Stimulated activated naive CD4-positive, alpha-beta T cell (primary cell): ENCODE measurements at regions not wholly inside any gene's neighbourhood (a gene's known extent, or its start where the extent isn't known, plus 50 kb on each side); places are given as distances from the start of the nearest gene placed in this dataset.

Experiments
- DNase-seq, 6 experiments: peaks; one replicate each; lab custom pipeline; 2025; lab: John Stamatoyannopoulos, UW

- DNase-seq = no peak
Measured at GRCh38 chr16:55169780-55170179, 154.2 kb upstream of the IRX6 start.

- no peak for DNase-seq
Measured at GRCh38 chr16:55171241-55171640, 152.8 kb upstream of the IRX6 start.

- DNase-seq = no peak
Measured at GRCh38 chr16:55175389-55175788, 148.6 kb upstream of the IRX6 start.

- no peak for DNase-seq
Measured at GRCh38 chr16:55176901-55177300, 147.1 kb upstream of the IRX6 start.

GRCh38 chr16:55179411-55179810 lies 144.6 kb upstream of the IRX6 start:
- DNase-seq = no peak

GRCh38 chr16:55179852-55180585 lies 144.0 kb upstream of the IRX6 start:
- no peak for DNase-seq

GRCh38 chr16:55184052-55184451 lies 140.0 kb upstream of the IRX6 start:
- DNase-seq = no peak

GRCh38 chr16:55184619-55185018 lies 139.4 kb upstream of the IRX6 start:
- no peak for DNase-seq

GRCh38 chr16:55189224-55189623 lies 134.8 kb upstream of the IRX6 start:
- DNase-seq = no peak

GRCh38 chr16:55189682-55190636 lies 134.0 kb upstream of the IRX6 start:
- no peak for DNase-seq

GRCh38 chr16:55192734-55193133 lies 131.3 kb upstream of the IRX6 start:
- no peak for DNase-seq

GRCh38 chr16:55203570-55203969 lies 120.4 kb upstream of the IRX6 start:
- DNase-seq = no peak

- no peak for DNase-seq
Measured at GRCh38 chr16:55204069-55204468, 119.9 kb upstream of the IRX6 start.

- no peak for DNase-seq
Measured at GRCh38 chr16:55204923-55205322, 119.1 kb upstream of the IRX6 start.

- no peak for DNase-seq
Measured at GRCh38 chr16:55207693-55208428, 116.1 kb upstream of the IRX6 start.

GRCh38 chr16:55209626-55210025 lies 114.4 kb upstream of the IRX6 start:
- no peak for DNase-seq

- no peak for DNase-seq
Measured at GRCh38 chr16:55212791-55213190, 111.2 kb upstream of the IRX6 start.

GRCh38 chr16:55214412-55214811 lies 109.6 kb upstream of the IRX6 start:
- DNase-seq = no peak

- no peak for DNase-seq
Measured at GRCh38 chr16:55214974-55215494, 109.0 kb upstream of the IRX6 start.

GRCh38 chr16:55217392-55217791 lies 106.6 kb upstream of the IRX6 start:
- DNase-seq = no peak

- no peak for DNase-seq
Measured at GRCh38 chr16:55221836-55222235, 102.2 kb upstream of the IRX6 start.

- DNase-seq = no peak
Measured at GRCh38 chr16:55222486-55222885, 101.5 kb upstream of the IRX6 start.
